Dermis microvascular lymphatic vessel endothelial cell (primary cell): ENCODE measurements at regions not wholly inside any gene's neighbourhood (a gene's known extent, or its start where the extent isn't known, plus 50 kb on each side); places are given as distances from the start of the nearest gene placed in this dataset.
A peak's percentile ranks its signal among the peaks of the same experiment; 100 is the strongest.

ENCODE experiments used
- DNase-seq, 2 donors: peaks; one replicate each; pipeline versions ENCODE4 v3.0.0 to v3.0.0-alpha.2; 2010; ENCODE audit warnings: low read depth in 2 of 2

GRCh38 chr2:21253311-21254027 is 129.7 kb downstream of the TDRD15 start:
- no peak for DNase-seq

GRCh38 chr2:21254170-21254965 is 130.6 kb downstream of the TDRD15 start:
- no peak for DNase-seq

- DNase-seq = peak in 1 of 2 donors; percentile 71
These were observed 132.2 kb downstream of the TDRD15 start for GRCh38 chr2:21256006-21256405.

GRCh38 chr2:21257621-21258020 is 133.9 kb downstream of the TDRD15 start:
- no peak for DNase-seq

GRCh38 chr2:21258082-21258481 is 134.3 kb downstream of the TDRD15 start:
- no peak for DNase-seq

- no peak for DNase-seq
These were observed 136.5 kb downstream of the TDRD15 start for GRCh38 chr2:21260311-21260710.

- DNase-seq = no peak
These were observed 137.8 kb downstream of the TDRD15 start for GRCh38 chr2:21261591-21261990.

- DNase-seq = no peak
These were observed 138.7 kb downstream of the TDRD15 start for GRCh38 chr2:21262426-21262940.

- DNase-seq = no peak
These were observed 139.9 kb downstream of the TDRD15 start for GRCh38 chr2:21263622-21264021.

- DNase-seq = no peak
These were observed 142.0 kb downstream of the TDRD15 start for GRCh38 chr2:21265752-21266151.

- DNase-seq = no peak
These were observed 143.6 kb downstream of the TDRD15 start for GRCh38 chr2:21267232-21267835.

GRCh38 chr2:21268197-21268877 is 144.6 kb downstream of the TDRD15 start:
- no peak for DNase-seq

GRCh38 chr2:21268878-21269224 is 145.1 kb downstream of the TDRD15 start:
- no peak for DNase-seq

- DNase-seq = no peak
These were observed 145.6 kb downstream of the TDRD15 start for GRCh38 chr2:21269382-21269781.

- no peak for DNase-seq
These were observed 146.3 kb downstream of the TDRD15 start for GRCh38 chr2:21270083-21270491.

- no peak for DNase-seq
These were observed 146.9 kb downstream of the TDRD15 start for GRCh38 chr2:21270708-21271122.

GRCh38 chr2:21276163-21276562 is 152.4 kb downstream of the TDRD15 start:
- DNase-seq = no peak

GRCh38 chr2:21277068-21278056 is 153.6 kb downstream of the TDRD15 start:
- no peak for DNase-seq

- DNase-seq = no peak
These were observed 155.8 kb downstream of the TDRD15 start for GRCh38 chr2:21279525-21279924.

- no peak for DNase-seq
These were observed 157.0 kb downstream of the TDRD15 start for GRCh38 chr2:21280793-21281192.

GRCh38 chr2:21281384-21281783 is 157.6 kb downstream of the TDRD15 start:
- DNase-seq = no peak
